ENCODE measurements at regions not wholly inside any gene's neighbourhood (a gene's known extent, or its start where the extent isn't known, plus 50 kb on each side); places are given as distances from the start of the nearest gene placed in this dataset.

DNA sequence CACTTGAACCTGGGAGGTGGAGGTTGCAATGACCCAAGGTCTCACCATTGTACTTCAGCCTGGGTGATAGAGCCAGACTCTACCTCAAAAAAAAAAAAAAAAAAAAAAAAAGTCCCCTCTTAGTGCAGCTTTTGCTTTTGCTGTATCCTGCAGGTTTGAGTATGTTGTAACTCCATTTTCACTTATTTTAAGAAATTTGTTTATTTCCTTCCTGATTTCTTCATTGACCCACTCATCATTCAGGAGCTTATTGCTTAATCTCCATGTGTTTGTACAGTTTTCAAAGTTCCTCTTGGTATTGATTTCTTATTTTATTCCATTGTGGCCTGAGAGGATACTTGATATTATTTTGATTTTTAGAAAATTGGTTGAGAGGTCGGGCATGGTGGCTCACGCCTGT lies 50.9 kb upstream of the AK4 start:
- DNase-seq (ENCODE audit: low read depth in 2 of 2): no peak

All from stimulated activated CD8-positive, alpha-beta memory T cell treated with anti-CD3 and anti-CD28 coated beads, Interleukin-7, amount 100 ng/mL, for 4 hours (primary cell).